HG03521 (cell line): ENCODE measurements at regions not wholly inside any gene's neighbourhood (a gene's known extent, or its start where the extent isn't known, plus 50 kb on each side); places are given as distances from the start of the nearest gene placed in this dataset.
"Not testable (repeated sequence)": the region's sequence is repeated elsewhere in the genome, so short reads cannot be mapped to it uniquely, and the experiment has no call there.

Experiments
- ATAC-seq: cut with Tn5 transposase; IDR thresholded peaks from one replicate; pipeline ENCODE4 v1.9.1; 2021; ENCODE audit warnings: mild to moderate bottlenecking, moderate library complexity; ENCODE audit not compliant: unreplicated experiment

GRCh38 chr2:7145707-7146106 is 228.5 kb downstream of the RNF144A start:
- ATAC-seq: no peak

GRCh38 chr2:7146151-7146550 is 228.9 kb downstream of the RNF144A start:
- no peak for ATAC-seq

- no peak for ATAC-seq
These were observed 237.4 kb downstream of the RNF144A start for GRCh38 chr2:7154656-7155055.

GRCh38 chr2:7161501-7161900 is 244.3 kb downstream of the RNF144A start:
- no peak for ATAC-seq

GRCh38 chr2:7165736-7166135 is 248.5 kb downstream of the RNF144A start:
- no peak for ATAC-seq

- no peak for ATAC-seq
These were observed 250.7 kb downstream of the RNF144A start for GRCh38 chr2:7167801-7168411.

- ATAC-seq: no peak
These were observed 252.4 kb downstream of the RNF144A start for GRCh38 chr2:7169593-7169992.

- not testable (repeated sequence) for ATAC-seq
These were observed 261.8 kb downstream of the RNF144A start for GRCh38 chr2:7178996-7179395.

- ATAC-seq: no peak
These were observed 263.6 kb downstream of the RNF144A start for GRCh38 chr2:7180638-7181370.

- ATAC-seq: no peak
These were observed 265.3 kb downstream of the RNF144A start for GRCh38 chr2:7182525-7182924.

- no peak for ATAC-seq
These were observed 271.9 kb downstream of the RNF144A start for GRCh38 chr2:7189106-7189505.

- ATAC-seq: no peak
These were observed 273.5 kb downstream of the RNF144A start for GRCh38 chr2:7190587-7191324.

GRCh38 chr2:7191932-7192331 is 274.7 kb downstream of the RNF144A start:
- no peak for ATAC-seq

GRCh38 chr2:7193457-7193856 is 276.2 kb downstream of the RNF144A start:
- no peak for ATAC-seq

GRCh38 chr2:7194950-7195349 is 277.7 kb downstream of the RNF144A start:
- no peak for ATAC-seq

- no peak for ATAC-seq
These were observed 279.7 kb downstream of the RNF144A start for GRCh38 chr2:7196883-7197282.

- ATAC-seq: no peak
These were observed 284.6 kb downstream of the RNF144A start for GRCh38 chr2:7201851-7202250.

GRCh38 chr2:7203056-7203467 is 285.9 kb downstream of the RNF144A start:
- ATAC-seq: no peak

GRCh38 chr2:7205151-7205830 is 288.1 kb downstream of the RNF144A start:
- no peak for ATAC-seq

GRCh38 chr2:7206111-7206810 is 289.0 kb downstream of the RNF144A start:
- ATAC-seq: no peak

- no peak for ATAC-seq
These were observed 290.4 kb downstream of the RNF144A start for GRCh38 chr2:7207631-7208030.
